CD14-positive monocyte (primary cell): ENCODE measurements at regions not wholly inside any gene's neighbourhood (a gene's known extent, or its start where the extent isn't known, plus 50 kb on each side); places are given as distances from the start of the nearest gene placed in this dataset.

ENCODE experiments used
- DNase-seq, 3 donors: peaks; one replicate each; pipeline ENCODE4 v3.0.0-alpha.2; 2011 to 2022
- H2AFZ ChIP-seq: 2 replicates; pipeline ENCODE4 v1.6.0; 2012; ENCODE audit warnings: mild to moderate bottlenecking, low read depth, low read length, inconsistent platforms; ENCODE audit not compliant: insufficient read depth, poor library complexity, severe bottlenecking
- H3K27ac ChIP-seq, 2 donors: 1 replicate in 1 of 2; 2 replicates in 1 of 2; pipeline ENCODE4 v1.5.1; 2012 to 2013; ENCODE audit warnings: low read length in 2 of 2, control low read depth in 1 of 2, inconsistent platforms in 1 of 2, low read depth in 1 of 2, mild to moderate bottlenecking in 1 of 2
- H3K27me3 ChIP-seq, 2 donors: one replicate each; pipeline versions ENCODE4 v1.6.0 to v1.6.1; 2011 to 2013; ENCODE audit warnings: low read length in 2 of 2; ENCODE audit not compliant: control insufficient read depth in 2 of 2, insufficient read depth in 2 of 2
- H3K36me3 ChIP-seq, 2 donors: replicated peaks in 1 of 2; 1 replicate in 1 of 2; 2 replicates in 1 of 2; pipeline versions ENCODE4 v1.5.1 to v1.6.1; 2012 to 2013; ENCODE audit warnings: low read length in 2 of 2, control low read depth in 1 of 2, inconsistent platforms in 1 of 2, mild to moderate bottlenecking in 1 of 2; ENCODE audit not compliant: insufficient read depth in 2 of 2, control insufficient read depth in 1 of 2
- H3K4me1 ChIP-seq, 2 donors: 1 replicate in 1 of 2; 2 replicates in 1 of 2; pipeline versions ENCODE4 v1.5.1 to v1.6.1; 2012 to 2013; ENCODE audit warnings: low read length in 2 of 2, control low read depth in 1 of 2, inconsistent platforms in 1 of 2, mild to moderate bottlenecking in 1 of 2, moderate library complexity in 1 of 2; ENCODE audit not compliant: insufficient read depth in 2 of 2, control insufficient read depth in 1 of 2
- H3K4me2 ChIP-seq: replicated peaks from 2 replicates; pipeline ENCODE3; 2012; ENCODE audit warnings: low read length, moderate library complexity, mild to moderate bottlenecking; ENCODE audit not compliant: poor library complexity, severe bottlenecking; ENCODE audit errors: extremely low read depth
- H3K4me3 ChIP-seq, 3 experiments: fragments of 200-600 bp in 1 of 3; sonication (generic) in 1 of 3; replicated peaks in 1 of 3; 1 replicate in 2 of 3; 2 replicates in 1 of 3; pipeline ENCODE4 v1.5.1; 2011 to 2013; ENCODE audit warnings: low read length in 3 of 3, mild to moderate bottlenecking in 3 of 3, control low read depth in 2 of 3, low read depth in 2 of 3, inconsistent platforms in 1 of 3, moderate library complexity in 1 of 3
- H3K79me2 ChIP-seq: 2 replicates; pipeline ENCODE4 v1.6.0; 2012; ENCODE audit warnings: mild to moderate bottlenecking, control low read depth, inconsistent platforms, low read length, moderate library complexity; ENCODE audit not compliant: insufficient read depth
- H3K9ac ChIP-seq: 2 replicates; pipeline ENCODE4 v1.6.0; 2017; ENCODE audit warnings: low read length, mild to moderate bottlenecking; ENCODE audit not compliant: insufficient read depth, poor library complexity, severe bottlenecking
- H3K9me3 ChIP-seq, 2 donors: replicated peaks in 1 of 2; 1 replicate in 1 of 2; 2 replicates in 1 of 2; pipeline versions ENCODE4 v1.5.1 to v1.6.1; 2012 to 2013; ENCODE audit warnings: low read length in 2 of 2, control low read depth in 1 of 2; ENCODE audit not compliant: control insufficient read depth in 1 of 2, insufficient read depth in 1 of 2
- H4K20me1 ChIP-seq: 2 replicates; pipeline ENCODE4 v1.6.0; 2012; ENCODE audit warnings: mild to moderate bottlenecking, low read length, control low read depth, moderate library complexity; ENCODE audit not compliant: insufficient read depth
- H3K27ac Mint-ChIP-seq, 7 donors: one replicate each; pipeline ENCODE4 v1.8.0; 2020; ENCODE audit warnings: mild to moderate bottlenecking in 7 of 7, mixed read lengths in 7 of 7, moderate library complexity in 6 of 7, inconsistent platforms in 2 of 7
- H3K27me3 Mint-ChIP-seq, 3 donors: one replicate each; pipeline ENCODE4 v1.8.0; 2021 to 2022; ENCODE audit warnings: low read depth in 3 of 3, mild to moderate bottlenecking in 3 of 3, mixed read lengths in 3 of 3, moderate library complexity in 3 of 3, inconsistent platforms in 1 of 3
- H3K36me3 Mint-ChIP-seq, 2 donors: one replicate each; pipeline ENCODE4 v1.8.0; 2020; ENCODE audit warnings: mixed read lengths in 2 of 2, inconsistent platforms in 1 of 2, mild to moderate bottlenecking in 1 of 2
- H3K4me1 Mint-ChIP-seq: one replicate; pipeline ENCODE4 v1.8.0; 2020; ENCODE audit warnings: mild to moderate bottlenecking, mixed read lengths
- H3K4me3 Mint-ChIP-seq, 2 donors: one replicate each; pipeline ENCODE4 v1.8.0; 2020; ENCODE audit warnings: mild to moderate bottlenecking in 2 of 2, mixed read lengths in 2 of 2, moderate library complexity in 1 of 2
- H3K9me3 Mint-ChIP-seq, 7 donors: one replicate each; pipeline ENCODE4 v1.8.0; 2020 to 2022; ENCODE audit warnings: mixed read lengths in 7 of 7, mild to moderate bottlenecking in 6 of 7, moderate library complexity in 6 of 7, inconsistent platforms in 2 of 7
- WGBS: methylation state at CpG from one replicate; pipeline ENCODE4 v1.1.5; 2013; ENCODE audit warnings: missing lambda C conversion rate; ENCODE audit not compliant: insufficient coverage; 5-methylcytosine and 5-hydroxymethylcytosine counted together
- intact Hi-C, 2 donors: fragments of 100-400 bp; cut with micrococcal nuclease; formaldehyde crosslinking; loops; one replicate each; pipeline versions ENCODE4 v1.15.0 to v1.15.1; 2023
- TF ChIP-seq, protein P1 (sequence below): fragments of 200-600 bp; IDR thresholded peaks from one replicate; pipeline ENCODE4 v1.8.0; 2022; ENCODE audit warnings: antibody characterized with exemption, mild to moderate bottlenecking

DNA sequence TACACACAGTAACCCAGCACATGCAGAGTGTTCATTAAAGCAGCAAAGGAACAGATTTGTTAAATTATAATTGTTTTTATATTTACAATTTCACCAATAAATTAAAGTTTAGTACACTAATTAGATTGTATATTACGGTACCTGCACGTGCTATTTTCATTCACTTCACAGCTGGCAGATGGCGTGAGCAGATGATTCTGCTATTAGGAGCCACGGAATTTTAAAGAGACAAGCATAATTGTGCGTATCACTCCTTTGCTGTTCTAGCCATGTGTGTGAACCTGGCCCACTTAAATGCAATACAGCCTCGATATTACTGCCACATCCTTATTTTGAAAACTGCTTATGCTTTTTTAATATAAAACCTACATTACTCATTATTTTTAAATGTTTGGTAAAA is 332.8 kb upstream of the SOX11 start:
- H3K9me3 ChIP-seq: no peaks in the 10 kb centered on the region
- no peaks in the 10 kb centered on the region for H3K27me3 ChIP-seq
- peaks cover 0 to 7% (median under 1%) of the 10 kb centered on the region in 7 donors for H3K9me3 Mint-ChIP-seq
- no peaks in the 10 kb centered on the region for H3K79me2 ChIP-seq
- H3K4me2 ChIP-seq: no peak overlapping the region
- H3K4me1 ChIP-seq: no peaks in the 10 kb centered on the region
- TF ChIP-seq, protein P1, sequence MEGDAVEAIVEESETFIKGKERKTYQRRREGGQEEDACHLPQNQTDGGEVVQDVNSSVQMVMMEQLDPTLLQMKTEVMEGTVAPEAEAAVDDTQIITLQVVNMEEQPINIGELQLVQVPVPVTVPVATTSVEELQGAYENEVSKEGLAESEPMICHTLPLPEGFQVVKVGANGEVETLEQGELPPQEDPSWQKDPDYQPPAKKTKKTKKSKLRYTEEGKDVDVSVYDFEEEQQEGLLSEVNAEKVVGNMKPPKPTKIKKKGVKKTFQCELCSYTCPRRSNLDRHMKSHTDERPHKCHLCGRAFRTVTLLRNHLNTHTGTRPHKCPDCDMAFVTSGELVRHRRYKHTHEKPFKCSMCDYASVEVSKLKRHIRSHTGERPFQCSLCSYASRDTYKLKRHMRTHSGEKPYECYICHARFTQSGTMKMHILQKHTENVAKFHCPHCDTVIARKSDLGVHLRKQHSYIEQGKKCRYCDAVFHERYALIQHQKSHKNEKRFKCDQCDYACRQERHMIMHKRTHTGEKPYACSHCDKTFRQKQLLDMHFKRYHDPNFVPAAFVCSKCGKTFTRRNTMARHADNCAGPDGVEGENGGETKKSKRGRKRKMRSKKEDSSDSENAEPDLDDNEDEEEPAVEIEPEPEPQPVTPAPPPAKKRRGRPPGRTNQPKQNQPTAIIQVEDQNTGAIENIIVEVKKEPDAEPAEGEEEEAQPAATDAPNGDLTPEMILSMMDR: no peak
- intact Hi-C loops: no loop called here
- no peak overlapping the region for H2AFZ ChIP-seq
- 94% methylated on average over 5 of the region's 6 CpGs for WGBS
- peaks cover 0 to under 1% (median 0%) of the 10 kb centered on the region in 3 donors for H3K27me3 Mint-ChIP-seq
- H3K4me3 Mint-ChIP-seq: no peak overlapping the region
- peaks cover 2% of the 10 kb centered on the region for H3K4me1 Mint-ChIP-seq
- no peaks in the 10 kb centered on the region for H3K36me3 ChIP-seq
- H3K27ac Mint-ChIP-seq: no peak overlapping the region
- H3K27ac ChIP-seq: no peak overlapping the region
- DNase-seq: no peak
- H3K4me3 ChIP-seq: no peak overlapping the region
- H3K36me3 Mint-ChIP-seq: no peaks in the 10 kb centered on the region
- no peaks in the 10 kb centered on the region for H4K20me1 ChIP-seq
- H3K9ac ChIP-seq: no peak overlapping the region

DNA sequence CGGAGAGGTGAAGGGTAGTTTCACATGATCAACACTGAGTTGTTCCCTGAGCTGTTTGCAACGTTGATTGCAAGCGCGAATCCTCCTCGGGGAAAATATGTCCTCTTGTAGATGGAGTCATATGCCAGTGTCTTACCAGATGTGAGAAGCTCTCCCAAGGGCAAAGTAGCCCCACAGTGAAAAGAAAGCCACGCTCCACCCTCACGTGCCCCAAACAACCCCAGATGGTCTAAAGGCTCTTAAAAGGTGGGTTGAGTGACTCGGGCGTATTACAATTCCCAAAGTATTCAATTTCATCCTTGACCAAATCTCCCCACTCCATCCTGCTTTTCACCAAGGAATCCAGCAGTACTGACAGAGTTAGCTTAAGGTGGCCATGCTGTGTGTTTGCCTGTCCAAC is 332.1 kb upstream of the SOX11 start:
- TF ChIP-seq, protein P1: no peak
- Histone ChIP-seq H2AFZ (no peak overlapping the region), H3K4me1 (no peaks in the 10 kb centered on the region), H4K20me1 (no peaks in the 10 kb centered on the region), H3K79me2 (no peaks in the 10 kb centered on the region), H3K27me3 (no peaks in the 10 kb centered on the region), H3K9ac (no peak overlapping the region), H3K36me3 (no peaks in the 10 kb centered on the region), H3K4me2 (no peak overlapping the region), H3K27ac (no peak overlapping the region), H3K4me3 (no peak overlapping the region), H3K9me3 (no peaks in the 10 kb centered on the region)
- no peak overlapping the region for H3K27ac Mint-ChIP-seq
- peaks cover 2% of the 10 kb centered on the region for H3K4me1 Mint-ChIP-seq
- H3K36me3 Mint-ChIP-seq: no peaks in the 10 kb centered on the region
- DNase-seq: no peak
- H3K27me3 Mint-ChIP-seq: peaks cover 0 to 2% (median 0%) of the 10 kb centered on the region in 3 donors
- H3K4me3 Mint-ChIP-seq: no peak overlapping the region
- WGBS: 75% methylated on average over 7 of the region's 9 CpGs
- intact Hi-C loops: no loop called here
- H3K9me3 Mint-ChIP-seq: peaks cover 0 to 7% (median 0%) of the 10 kb centered on the region in 7 donors
